H9 (cell line): ENCODE measurements at regions not wholly inside any gene's neighbourhood (a gene's known extent, or its start where the extent isn't known, plus 50 kb on each side); places are given as distances from the start of the nearest gene placed in this dataset.

Source experiments
- DNase-seq: peaks from one replicate; pipeline ENCODE4 v3.0.0-alpha.2; 2017
- H2AFZ ChIP-seq: one replicate; pipeline ENCODE4 v1.6.1; 2013; ENCODE audit warnings: mild to moderate bottlenecking, low read length, control low read depth, moderate library complexity
- H2AK5ac ChIP-seq: 2 replicates; pipeline ENCODE4 v1.6.1; 2013; ENCODE audit warnings: low read length, control low read depth, mixed read lengths; ENCODE audit not compliant: insufficient read length
- H2BK120ac ChIP-seq: one replicate; pipeline ENCODE4 v1.6.1; 2013; ENCODE audit warnings: low read depth, mild to moderate bottlenecking, low read length, control low read depth, inconsistent platforms; ENCODE audit not compliant: poor library complexity, severe bottlenecking
- H2BK12ac ChIP-seq: 2 replicates; pipeline ENCODE4 v1.6.1; 2013; ENCODE audit warnings: low read length, control low read depth, mixed read lengths, low read depth; ENCODE audit not compliant: insufficient read length
- H2BK15ac ChIP-seq: 2 replicates; pipeline ENCODE4 v1.6.1; 2013; ENCODE audit warnings: low read depth, low read length, control low read depth
- H2BK20ac ChIP-seq: one replicate; pipeline ENCODE4 v1.6.1; 2013; ENCODE audit warnings: low read depth, mild to moderate bottlenecking, low read length, control low read depth, inconsistent platforms; ENCODE audit not compliant: poor library complexity, severe bottlenecking
- H2BK5ac ChIP-seq: 2 replicates; pipeline ENCODE4 v1.6.1; 2013; ENCODE audit warnings: low read length, control low read depth, mixed read lengths; ENCODE audit not compliant: insufficient read length
- H3K14ac ChIP-seq: 2 replicates; pipeline ENCODE4 v1.6.1; 2013; ENCODE audit warnings: low read length, control low read depth; ENCODE audit not compliant: insufficient read depth
- H3K18ac ChIP-seq: 2 replicates; pipeline ENCODE4 v1.6.1; 2013; ENCODE audit warnings: low read depth, mild to moderate bottlenecking, mixed read lengths, low read length, control low read depth; ENCODE audit not compliant: insufficient read length
- H3K23ac ChIP-seq: 2 replicates; pipeline ENCODE4 v1.6.1; 2013; ENCODE audit warnings: low read length, control low read depth, mixed read lengths, low read depth; ENCODE audit not compliant: insufficient read length
- H3K23me2 ChIP-seq: 2 replicates; pipeline ENCODE4 v1.6.1; 2013; ENCODE audit warnings: low read depth, mild to moderate bottlenecking, mixed read lengths, low read length, control low read depth; ENCODE audit not compliant: insufficient read length, poor library complexity, severe bottlenecking
- H3K27ac ChIP-seq: 2 replicates; pipeline ENCODE4 v1.5.1; 2013; ENCODE audit warnings: low read length, control low read depth, mixed read lengths, low read depth; ENCODE audit not compliant: insufficient read length
- H3K27me3 ChIP-seq: 2 replicates; pipeline ENCODE4 v1.6.1; 2013; ENCODE audit warnings: low read length, control low read depth, inconsistent platforms; ENCODE audit not compliant: insufficient read depth
- H3K4ac ChIP-seq: 2 replicates; pipeline ENCODE4 v1.6.1; 2013; ENCODE audit warnings: low read depth, mild to moderate bottlenecking, control low read depth, inconsistent platforms, low read length, moderate library complexity
- H3K4me1 ChIP-seq: 2 replicates; pipeline ENCODE4 v1.6.1; 2013; ENCODE audit warnings: low read length, control low read depth, inconsistent platforms; ENCODE audit not compliant: insufficient read depth
- H3K4me2 ChIP-seq: 2 replicates; pipeline ENCODE4 v1.6.1; 2013; ENCODE audit warnings: low read length, control low read depth, mixed read lengths; ENCODE audit not compliant: insufficient read length, insufficient read depth
- H3K56ac ChIP-seq: 2 replicates; pipeline ENCODE4 v1.6.1; 2013; ENCODE audit warnings: low read depth, mild to moderate bottlenecking, mixed read lengths, low read length, control low read depth; ENCODE audit not compliant: insufficient read length
- H3K79me1 ChIP-seq: 2 replicates; pipeline ENCODE4 v1.6.1; 2013; ENCODE audit warnings: low read depth, mild to moderate bottlenecking, moderate library complexity, low read length, control low read depth, inconsistent platforms; ENCODE audit not compliant: insufficient read depth, poor library complexity, severe bottlenecking
- H3K79me2 ChIP-seq: 2 replicates; pipeline ENCODE4 v1.6.1; 2013; ENCODE audit warnings: low read length, control low read depth, inconsistent platforms; ENCODE audit not compliant: insufficient read depth
- H3K9ac ChIP-seq: 2 replicates; pipeline ENCODE4 v1.6.1; 2013; ENCODE audit warnings: low read length, control low read depth, mixed read lengths; ENCODE audit not compliant: insufficient read length; ENCODE audit errors: extremely low read depth
- H3K9me3 ChIP-seq: one replicate; pipeline ENCODE4 v1.6.1; 2013; ENCODE audit warnings: low read depth, low read length, inconsistent platforms; ENCODE audit not compliant: control insufficient read depth
- H3T11ph ChIP-seq: one replicate; pipeline ENCODE4 v1.6.1; 2013; ENCODE audit warnings: mild to moderate bottlenecking, low read length, control low read depth, inconsistent platforms
- H4K20me1 ChIP-seq: one replicate; pipeline ENCODE4 v1.6.1; 2013; ENCODE audit not compliant: control insufficient read depth, insufficient read length, insufficient read depth
- H4K5ac ChIP-seq: 2 replicates; pipeline ENCODE4 v1.6.1; 2013; ENCODE audit warnings: low read depth, mild to moderate bottlenecking, mixed read lengths, low read length, control low read depth; ENCODE audit not compliant: insufficient read length
- H4K8ac ChIP-seq: replicated peaks from 2 replicates; pipeline ENCODE4 v1.6.1; 2013; ENCODE audit warnings: low read length, control low read depth, mixed read lengths, low read depth; ENCODE audit not compliant: insufficient read length
- H4K91ac ChIP-seq: 2 replicates; pipeline ENCODE4 v1.6.1; 2013; ENCODE audit warnings: low read depth, mild to moderate bottlenecking, moderate library complexity, mixed read lengths, low read length, control low read depth; ENCODE audit not compliant: insufficient read length
- H3K27ac Mint-ChIP-seq, 3 experiments: 2 replicates in 2 of 3; 3 replicates in 1 of 3; pipeline ENCODE4 v1.8.0; 2020 to 2021; ENCODE audit warnings: mixed read lengths in 3 of 3, mild to moderate bottlenecking in 1 of 3, moderate library complexity in 1 of 3
- H3K27me3 Mint-ChIP-seq: 2 replicates; pipeline ENCODE4 v1.8.0; 2021; ENCODE audit warnings: low read depth, mild to moderate bottlenecking, moderate library complexity, mixed read lengths
- H3K36me3 Mint-ChIP-seq, 3 experiments: 2 replicates in 2 of 3; 3 replicates in 1 of 3; pipeline ENCODE4 v1.8.0; 2020 to 2021; ENCODE audit warnings: low read depth in 3 of 3, mixed read lengths in 3 of 3; ENCODE audit not compliant: insufficient read depth in 1 of 3
- H3K4me1 Mint-ChIP-seq, 2 experiments: 2 replicates each; pipeline ENCODE4 v1.8.0; 2020; ENCODE audit warnings: mixed read lengths in 2 of 2
- H3K4me3 Mint-ChIP-seq, 2 experiments: 2 replicates in 1 of 2; 3 replicates in 1 of 2; pipeline ENCODE4 v1.8.0; 2020 to 2021; ENCODE audit warnings: mild to moderate bottlenecking in 2 of 2, mixed read lengths in 2 of 2, moderate library complexity in 1 of 2
- H3K9me3 Mint-ChIP-seq, 2 experiments: 2 replicates in 1 of 2; 3 replicates in 1 of 2; pipeline ENCODE4 v1.8.0; 2020; ENCODE audit warnings: mild to moderate bottlenecking in 2 of 2, mixed read lengths in 2 of 2, moderate library complexity in 1 of 2
- WGBS: extraction: QIAGEN DNeasy Blood & Tissue Kit; methylation state at CpG from one replicate; pipeline ENCODE4 v1.1.7; 2013; ENCODE audit warnings: missing lambda C conversion rate, low lambda C conversion rate, mixed read lengths; ENCODE audit not compliant: insufficient read length; ENCODE audit errors: extremely low coverage; 5-methylcytosine and 5-hydroxymethylcytosine counted together
- TF ChIP-seq, protein P1 (sequence below): fragments of 200-600 bp; sonication (generic); conservative IDR thresholded peaks from 3 replicates; pipeline ENCODE4 v1.8.0; 2021; ENCODE audit warnings: antibody characterized with exemption, mild to moderate bottlenecking

DNA sequence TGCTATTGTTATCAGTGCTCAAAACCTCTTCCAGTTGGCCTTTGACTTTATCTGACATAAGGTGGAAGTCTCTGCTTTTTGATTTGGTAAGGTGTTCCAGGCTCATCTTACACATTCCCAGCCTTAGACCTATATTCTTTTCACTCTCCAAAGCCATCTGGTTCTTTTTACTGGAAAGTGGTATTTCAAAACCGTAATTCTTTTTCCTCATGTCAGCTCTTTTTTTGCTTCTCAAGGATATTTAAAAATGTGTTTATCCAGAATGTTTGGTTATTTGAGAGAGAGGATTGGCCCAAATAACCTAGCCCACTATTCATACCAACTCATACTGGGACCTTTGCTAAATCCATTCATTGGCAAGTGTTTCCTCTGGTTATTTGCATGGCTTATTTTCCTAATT is 411.2 kb upstream of the PIK3C3 start:
- Histone ChIP-seq H2BK120ac (no peak overlapping the region), H4K91ac (no peak overlapping the region), H3K4ac (no peak overlapping the region), H3K23ac (no peak overlapping the region), H4K8ac (no peak overlapping the region), H2BK20ac (no peak overlapping the region), H2BK12ac (no peak overlapping the region), H3K9me3 (no peaks in the 10 kb centered on the region), H3K4me2 (no peak overlapping the region), H4K5ac (no peak overlapping the region), H3K4me1 (no peaks in the 10 kb centered on the region), H3K14ac (no peak overlapping the region), H2AK5ac (no peak overlapping the region), H3K79me2 (no peaks in the 10 kb centered on the region), H2BK5ac (no peak overlapping the region), H3K27me3 (no peaks in the 10 kb centered on the region), H3K56ac (no peak overlapping the region), H3K27ac (no peak overlapping the region), H2BK15ac (no peak overlapping the region), H3K18ac (no peak overlapping the region), H3K79me1 (no peaks in the 10 kb centered on the region), H3K9ac (no peak overlapping the region), H4K20me1 (no peaks in the 10 kb centered on the region), H3T11ph (no peak overlapping the region), H2AFZ (no peak overlapping the region), H3K23me2 (no peaks in the 10 kb centered on the region)
- no CpG with 5 or more reads among the region's 1 CpG for WGBS
- TF ChIP-seq, protein P1, sequence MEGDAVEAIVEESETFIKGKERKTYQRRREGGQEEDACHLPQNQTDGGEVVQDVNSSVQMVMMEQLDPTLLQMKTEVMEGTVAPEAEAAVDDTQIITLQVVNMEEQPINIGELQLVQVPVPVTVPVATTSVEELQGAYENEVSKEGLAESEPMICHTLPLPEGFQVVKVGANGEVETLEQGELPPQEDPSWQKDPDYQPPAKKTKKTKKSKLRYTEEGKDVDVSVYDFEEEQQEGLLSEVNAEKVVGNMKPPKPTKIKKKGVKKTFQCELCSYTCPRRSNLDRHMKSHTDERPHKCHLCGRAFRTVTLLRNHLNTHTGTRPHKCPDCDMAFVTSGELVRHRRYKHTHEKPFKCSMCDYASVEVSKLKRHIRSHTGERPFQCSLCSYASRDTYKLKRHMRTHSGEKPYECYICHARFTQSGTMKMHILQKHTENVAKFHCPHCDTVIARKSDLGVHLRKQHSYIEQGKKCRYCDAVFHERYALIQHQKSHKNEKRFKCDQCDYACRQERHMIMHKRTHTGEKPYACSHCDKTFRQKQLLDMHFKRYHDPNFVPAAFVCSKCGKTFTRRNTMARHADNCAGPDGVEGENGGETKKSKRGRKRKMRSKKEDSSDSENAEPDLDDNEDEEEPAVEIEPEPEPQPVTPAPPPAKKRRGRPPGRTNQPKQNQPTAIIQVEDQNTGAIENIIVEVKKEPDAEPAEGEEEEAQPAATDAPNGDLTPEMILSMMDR = no peak
- Mint-ChIP-seq H3K36me3 (no peaks in the 10 kb centered on the region), H3K9me3 (no peaks in the 10 kb centered on the region), H3K27ac (no peak overlapping the region), H3K4me1 (no peaks in the 10 kb centered on the region), H3K4me3 (no peak overlapping the region), H3K27me3 (no peaks in the 10 kb centered on the region)
- no peak for DNase-seq
